Chondrocyte (in vitro differentiated cells): ENCODE measurements at regions not wholly inside any gene's neighbourhood (a gene's known extent, or its start where the extent isn't known, plus 50 kb on each side); places are given as distances from the start of the nearest gene placed in this dataset.

Experiments
- DNase-seq: peaks from one replicate; pipeline ENCODE4 v3.0.0; 2021; ENCODE audit warnings: mixed read lengths, low spot score
- H3K27ac Mint-ChIP-seq: one replicate; pipeline ENCODE4 v1.8.0; 2021; ENCODE audit warnings: mild to moderate bottlenecking, moderate library complexity, mixed read lengths; ENCODE audit not compliant: unreplicated experiment
- H3K27me3 Mint-ChIP-seq: 2 replicates; pipeline ENCODE4 v1.8.0; 2021; ENCODE audit warnings: low read depth, mixed read lengths
- H3K36me3 Mint-ChIP-seq: 2 replicates; pipeline ENCODE4 v1.8.0; 2021; ENCODE audit warnings: low read depth, mixed read lengths
- H3K4me1 Mint-ChIP-seq: 2 replicates; pipeline ENCODE4 v1.8.0; 2021; ENCODE audit warnings: low read depth, mild to moderate bottlenecking, mixed read lengths
- H3K4me3 Mint-ChIP-seq: one replicate; pipeline ENCODE4 v1.8.0; 2021; ENCODE audit warnings: mild to moderate bottlenecking, moderate library complexity, mixed read lengths; ENCODE audit not compliant: unreplicated experiment
- H3K9me3 Mint-ChIP-seq: 2 replicates; pipeline ENCODE4 v1.8.0; 2021; ENCODE audit warnings: low read depth, mixed read lengths
- CTCF ChIP-seq: fragments of 200-600 bp; sonication (generic); IDR thresholded peaks from 2 replicates; pipeline ENCODE4 v1.5.0; 2021; ENCODE audit warnings: antibody characterized with exemption, mild to moderate bottlenecking, moderate library complexity

- peaks cover 5% of the 10 kb centered on the region for H3K27me3 Mint-ChIP-seq
- H3K4me1 Mint-ChIP-seq: no peaks in the 10 kb centered on the region
- TF ChIP-seq CTCF: no peak
- no peak for DNase-seq
- no peak overlapping the region for H3K27ac Mint-ChIP-seq
- H3K36me3 Mint-ChIP-seq: no peaks in the 10 kb centered on the region
- H3K9me3 Mint-ChIP-seq: no peaks in the 10 kb centered on the region
- no peak overlapping the region for H3K4me3 Mint-ChIP-seq
Measured at GRCh38 chr7:96928965-96929364, 76.4 kb upstream of the DLX6 start.

- Mint-ChIP-seq H3K36me3 (no peaks in the 10 kb centered on the region), H3K4me3 (no peak overlapping the region), H3K9me3 (no peaks in the 10 kb centered on the region), H3K27ac (no peak overlapping the region), H3K27me3 (peaks cover 16% of the 10 kb centered on the region), H3K4me1 (no peaks in the 10 kb centered on the region)
- no peak for TF ChIP-seq CTCF
- DNase-seq: no peak
Measured at GRCh38 chr7:96931891-96932290, 73.5 kb upstream of the DLX6 start.

- H3K9me3 Mint-ChIP-seq: no peaks in the 10 kb centered on the region
- H3K4me1 Mint-ChIP-seq: no peaks in the 10 kb centered on the region
- no peaks in the 10 kb centered on the region for H3K36me3 Mint-ChIP-seq
- H3K27me3 Mint-ChIP-seq: peaks cover 18% of the 10 kb centered on the region
- no peak overlapping the region for H3K27ac Mint-ChIP-seq
- no peak for DNase-seq
- H3K4me3 Mint-ChIP-seq: no peak overlapping the region
- TF ChIP-seq CTCF: no peak
Measured at GRCh38 chr7:96933067-96933645, 72.2 kb upstream of the DLX6 start.

- Mint-ChIP-seq H3K36me3 (no peaks in the 10 kb centered on the region), H3K9me3 (no peaks in the 10 kb centered on the region)
Measured at GRCh38 chr7:96936621-96937020, 68.7 kb upstream of the DLX6 start.

GRCh38 chr7:96942112-96942511, 63.2 kb upstream of the DLX6 start:
- no peaks in the 10 kb centered on the region for H3K4me1 Mint-ChIP-seq
- H3K4me3 Mint-ChIP-seq: no peak overlapping the region
- DNase-seq: no peak
- H3K9me3 Mint-ChIP-seq: no peaks in the 10 kb centered on the region
- no peak overlapping the region for H3K27ac Mint-ChIP-seq
- H3K27me3 Mint-ChIP-seq: peaks cover 13% of the 10 kb centered on the region
- H3K36me3 Mint-ChIP-seq: no peaks in the 10 kb centered on the region
- no peak for TF ChIP-seq CTCF

More at GRCh38 chr7:96936621-96937020, 68.7 kb upstream of the DLX6 start:
- no peak for TF ChIP-seq CTCF
- Mint-ChIP-seq H3K27me3 (peaks cover 22% of the 10 kb centered on the region), H3K4me1 (no peaks in the 10 kb centered on the region), H3K27ac (no peak overlapping the region), H3K4me3 (no peak overlapping the region)
- DNase-seq: no peak
